Mesenchymal stem cell (in vitro differentiated cells and primary cell): ENCODE measurements at regions not wholly inside any gene's neighbourhood (a gene's known extent, or its start where the extent isn't known, plus 50 kb on each side); places are given as distances from the start of the nearest gene placed in this dataset.

Experiments
- DNase-seq: peaks from one replicate; pipeline ENCODE4 v3.0.0-alpha.2; 2013
- H2AFZ ChIP-seq: one replicate; pipeline ENCODE4 v1.6.1; 2013; ENCODE audit warnings: low read depth, mild to moderate bottlenecking, control low read depth, inconsistent platforms, low read length, moderate library complexity
- H2AK5ac ChIP-seq: 2 replicates; pipeline ENCODE4 v1.6.1; 2013; ENCODE audit warnings: low read length, moderate library complexity, mild to moderate bottlenecking, inconsistent platforms; ENCODE audit not compliant: severe bottlenecking
- H2BK120ac ChIP-seq: one replicate; pipeline ENCODE4 v1.6.1; 2013; ENCODE audit warnings: low read depth, mild to moderate bottlenecking, inconsistent platforms, low read length, moderate library complexity
- H2BK12ac ChIP-seq, 2 experiments: one replicate each; pipeline ENCODE4 v1.6.1; 2013; ENCODE audit warnings: inconsistent platforms in 2 of 2, low read length in 2 of 2, mild to moderate bottlenecking in 2 of 2, moderate library complexity in 2 of 2, control low read depth in 1 of 2
- H2BK15ac ChIP-seq: one replicate; pipeline ENCODE4 v1.6.1; 2013; ENCODE audit warnings: mild to moderate bottlenecking, low read depth, inconsistent platforms; ENCODE audit not compliant: poor library complexity, severe bottlenecking
- H2BK5ac ChIP-seq: 2 replicates; pipeline ENCODE4 v1.6.1; 2013; ENCODE audit warnings: low read depth, mild to moderate bottlenecking, low read length, control low read depth, inconsistent platforms; ENCODE audit not compliant: poor library complexity, severe bottlenecking
- H3K14ac ChIP-seq, 2 experiments: one replicate each; pipeline ENCODE4 v1.6.1; 2013; ENCODE audit warnings: inconsistent platforms in 2 of 2, low read length in 2 of 2, control low read depth in 1 of 2, mild to moderate bottlenecking in 1 of 2, moderate library complexity in 1 of 2
- H3K18ac ChIP-seq, 2 experiments: one replicate each; pipeline ENCODE4 v1.6.1; 2013; ENCODE audit warnings: inconsistent platforms in 2 of 2, low read length in 2 of 2, control low read depth in 1 of 2, low read depth in 1 of 2, mild to moderate bottlenecking in 1 of 2
- H3K23ac ChIP-seq, 2 experiments: one replicate each; pipeline ENCODE4 v1.6.1; 2013; ENCODE audit warnings: inconsistent platforms in 2 of 2, low read length in 2 of 2, mild to moderate bottlenecking in 2 of 2, moderate library complexity in 2 of 2, control low read depth in 1 of 2
- H3K27ac ChIP-seq: 2 replicates; pipeline ENCODE4 v1.5.1; 2013; ENCODE audit warnings: mild to moderate bottlenecking, moderate library complexity, low read length, control low read depth, inconsistent platforms; ENCODE audit not compliant: poor library complexity, severe bottlenecking
- H3K27me3 ChIP-seq, 2 experiments: 2 replicates each; pipeline versions ENCODE4 v1.6.1 to v1.7.0; 2013; ENCODE audit warnings: low read length in 2 of 2, mild to moderate bottlenecking in 2 of 2, moderate library complexity in 2 of 2, control low read depth in 1 of 2, inconsistent platforms in 1 of 2; ENCODE audit not compliant: control insufficient read depth in 1 of 2, insufficient read depth in 1 of 2
- H3K36me3 ChIP-seq, 2 experiments: 2 replicates each; pipeline versions ENCODE4 v1.6.1 to v1.7.0; 2013; ENCODE audit warnings: low read length in 2 of 2, control low read depth in 1 of 2, inconsistent platforms in 1 of 2, low read depth in 1 of 2, mild to moderate bottlenecking in 1 of 2; ENCODE audit not compliant: insufficient read depth in 2 of 2, control insufficient read depth in 1 of 2
- H3K4ac ChIP-seq, 2 experiments: one replicate each; pipeline ENCODE4 v1.6.1; 2013; ENCODE audit warnings: inconsistent platforms in 2 of 2, low read length in 2 of 2, mild to moderate bottlenecking in 2 of 2, moderate library complexity in 2 of 2, control low read depth in 1 of 2, low read depth in 1 of 2
- H3K4me1 ChIP-seq: 2 replicates; pipeline ENCODE4 v1.6.1; 2013; ENCODE audit warnings: low read depth, low read length, control low read depth; ENCODE audit not compliant: control insufficient read depth, insufficient read depth
- H3K4me2 ChIP-seq: 2 replicates; pipeline ENCODE4 v1.6.1; 2013; ENCODE audit warnings: low read length, mild to moderate bottlenecking, inconsistent platforms; ENCODE audit not compliant: poor library complexity, severe bottlenecking
- H3K4me3 ChIP-seq, 2 experiments: 2 replicates each; pipeline versions ENCODE4 v1.5.1 to v1.7.0; 2013; ENCODE audit warnings: low read length in 2 of 2, mild to moderate bottlenecking in 2 of 2, control low read depth in 1 of 2, low read depth in 1 of 2; ENCODE audit not compliant: insufficient read depth in 1 of 2
- H3K79me1 ChIP-seq: replicated peaks from 2 replicates; pipeline ENCODE4 v1.6.1; 2013; ENCODE audit warnings: mild to moderate bottlenecking, control low read depth, low read length, inconsistent platforms; ENCODE audit not compliant: poor library complexity, severe bottlenecking
- H3K9ac ChIP-seq: 2 replicates; pipeline ENCODE4 v1.7.0; 2013; ENCODE audit warnings: mild to moderate bottlenecking, low read length, moderate library complexity
- H3K9me3 ChIP-seq: 2 replicates; pipeline ENCODE4 v1.7.0; 2013; ENCODE audit warnings: mild to moderate bottlenecking, low read length; ENCODE audit not compliant: control insufficient read depth
- H4K8ac ChIP-seq: one replicate; pipeline ENCODE4 v1.6.1; 2013; ENCODE audit warnings: inconsistent platforms, mild to moderate bottlenecking, low read length, moderate library complexity
- H4K91ac ChIP-seq: one replicate; pipeline ENCODE4 v1.6.1; 2013; ENCODE audit warnings: mild to moderate bottlenecking, low read length, inconsistent platforms
- WGBS: methylation state at CpG from one replicate; pipeline ENCODE4 v1.1.7; 2013; ENCODE audit warnings: mixed read lengths; 5-methylcytosine and 5-hydroxymethylcytosine counted together

GRCh38 chr13:65074248-65074647 is 2155.9 kb downstream of the PCDH9 start:
- Histone ChIP-seq H3K4me3 (no peak overlapping the region), H3K14ac (no peak overlapping the region), H4K91ac (no peak overlapping the region), H2AK5ac (no peak overlapping the region), H3K27ac (no peak overlapping the region), H2AFZ (no peak overlapping the region), H2BK120ac (no peak overlapping the region), H2BK15ac (no peak overlapping the region), H3K9me3 (no peaks in the 10 kb centered on the region), H3K4me1 (no peaks in the 10 kb centered on the region), H4K8ac (no peak overlapping the region), H2BK12ac (no peak overlapping the region), H3K79me1 (no peaks in the 10 kb centered on the region), H3K36me3 (no peaks in the 10 kb centered on the region), H3K18ac (no peak overlapping the region), H3K4me2 (no peak overlapping the region), H3K23ac (no peak overlapping the region), H3K9ac (no peak overlapping the region), H3K4ac (no peak overlapping the region), H2BK5ac (no peak overlapping the region), H3K27me3 (no peaks in the 10 kb centered on the region)
- no peak for DNase-seq
- WGBS = no CpG with 5 or more reads among the region's 5 CpGs

GRCh38 chr13:65064967-65065366 is 2165.2 kb downstream of the PCDH9 start:
- no peaks in the 10 kb centered on the region for H3K9me3 ChIP-seq
- H2BK15ac ChIP-seq = no peak overlapping the region
- no peak overlapping the region for H3K14ac ChIP-seq
- no peak for DNase-seq
- H2AFZ ChIP-seq = no peak overlapping the region
- H2BK12ac ChIP-seq = no peak overlapping the region
- no peak overlapping the region for H3K9ac ChIP-seq
- no peak overlapping the region for H3K23ac ChIP-seq
- H2BK5ac ChIP-seq = no peak overlapping the region
- H3K4me1 ChIP-seq = no peaks in the 10 kb centered on the region
- no peak overlapping the region for H3K4ac ChIP-seq
- H4K91ac ChIP-seq = no peak overlapping the region
- H2AK5ac ChIP-seq = no peak overlapping the region
- no peak overlapping the region for H3K18ac ChIP-seq
- H3K27ac ChIP-seq = no peak overlapping the region
- no peak overlapping the region for H3K4me3 ChIP-seq
- WGBS = 93% methylated on average over 4 of the region's 4 CpGs
- H4K8ac ChIP-seq = no peak overlapping the region
- no peak overlapping the region for H3K4me2 ChIP-seq
- no peaks in the 10 kb centered on the region for H3K79me1 ChIP-seq
- H3K36me3 ChIP-seq = no peaks in the 10 kb centered on the region
- H2BK120ac ChIP-seq = no peak overlapping the region
- no peaks in the 10 kb centered on the region for H3K27me3 ChIP-seq

- no CpG with 5 or more reads among the region's 2 CpGs for WGBS
Measured at GRCh38 chr13:65063753-65064152, 2166.4 kb downstream of the PCDH9 start.

GRCh38 chr13:65057986-65058385 is 2172.2 kb downstream of the PCDH9 start:
- no peak overlapping the region for H3K18ac ChIP-seq
- no peaks in the 10 kb centered on the region for H3K36me3 ChIP-seq
- H3K23ac ChIP-seq = no peak overlapping the region
- H2BK15ac ChIP-seq = no peak overlapping the region
- H2BK12ac ChIP-seq = no peak overlapping the region
- H2AK5ac ChIP-seq = no peak overlapping the region
- H3K14ac ChIP-seq = no peak overlapping the region
- H3K4ac ChIP-seq = no peak overlapping the region
- H3K9me3 ChIP-seq = no peaks in the 10 kb centered on the region
- H4K8ac ChIP-seq = no peak overlapping the region
- no peak overlapping the region for H3K4me3 ChIP-seq
- H4K91ac ChIP-seq = no peak overlapping the region
- H2AFZ ChIP-seq = no peak overlapping the region
- no peaks in the 10 kb centered on the region for H3K27me3 ChIP-seq
- H3K4me1 ChIP-seq = no peaks in the 10 kb centered on the region
- no peak overlapping the region for H2BK5ac ChIP-seq
- no peak overlapping the region for H2BK120ac ChIP-seq
- DNase-seq = no peak
- WGBS = 0% methylated on average over 1 of the region's 3 CpGs
- H3K9ac ChIP-seq = no peak overlapping the region
- H3K27ac ChIP-seq = no peak overlapping the region
- H3K4me2 ChIP-seq = no peak overlapping the region
- H3K79me1 ChIP-seq = no peaks in the 10 kb centered on the region

More at GRCh38 chr13:65063753-65064152, 2166.4 kb downstream of the PCDH9 start:
- Histone ChIP-seq H3K18ac (no peak overlapping the region), H3K4me3 (no peak overlapping the region), H3K27me3 (no peaks in the 10 kb centered on the region), H2AFZ (no peak overlapping the region), H3K4me1 (no peaks in the 10 kb centered on the region), H4K8ac (no peak overlapping the region), H3K36me3 (no peaks in the 10 kb centered on the region), H2BK15ac (no peak overlapping the region), H3K9me3 (no peaks in the 10 kb centered on the region), H4K91ac (no peak overlapping the region), H3K79me1 (no peaks in the 10 kb centered on the region), H3K14ac (no peak overlapping the region), H2BK5ac (no peak overlapping the region), H3K27ac (no peak overlapping the region), H2AK5ac (no peak overlapping the region), H3K9ac (no peak overlapping the region), H3K4ac (no peak overlapping the region), H2BK12ac (no peak overlapping the region), H3K4me2 (no peak overlapping the region), H2BK120ac (no peak overlapping the region), H3K23ac (no peak overlapping the region)
- DNase-seq = no peak
